ENCODE measurements at regions not wholly inside any gene's neighbourhood (a gene's known extent, or its start where the extent isn't known, plus 50 kb on each side); places are given as distances from the start of the nearest gene placed in this dataset.

DNA sequence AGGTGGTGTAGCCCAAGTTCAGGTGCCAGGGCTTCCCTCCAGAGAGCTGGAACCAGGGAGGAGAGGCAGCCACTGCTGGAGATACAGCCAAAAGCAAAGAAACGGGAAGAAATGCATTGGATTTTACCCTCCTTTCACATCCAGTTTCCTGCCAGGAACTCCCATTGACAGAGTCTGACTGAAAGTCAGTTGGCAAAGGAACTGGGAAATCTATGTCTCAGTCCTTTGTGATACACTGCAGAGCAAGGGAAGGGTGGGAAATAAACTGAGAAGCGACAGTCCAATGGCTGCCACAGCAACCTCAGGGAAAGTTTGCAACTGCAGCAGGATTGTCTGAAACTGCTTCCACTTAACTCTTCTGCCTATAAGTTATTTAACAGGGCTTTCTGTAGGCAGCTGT, 142.6 kb downstream of the SATB1 start:
- intact Hi-C loops (cut with DNase I): no loop called here
- WGBS, 3 donors: 69 to 82% (median 72%) methylated on average over 2 of the region's 2 CpGs
- Histone ChIP-seq H3K4me3 (no peak overlapping the region), H3K9me3 (no peaks in the 10 kb centered on the region), H3K27me3 (no peaks in the 10 kb centered on the region), H3K4me1 (ENCODE audit: insufficient read depth) (no peaks in the 10 kb centered on the region), H3K36me3 (no peaks in the 10 kb centered on the region), H3K27ac (no peak overlapping the region)
- TF ChIP-seq POLR2A (IDR thresholded peaks at IDR 0.05) (no peak), EP300 (IDR thresholded peaks at IDR 0.05) (no peak)
- TF ChIP-seq, protein P1, sequence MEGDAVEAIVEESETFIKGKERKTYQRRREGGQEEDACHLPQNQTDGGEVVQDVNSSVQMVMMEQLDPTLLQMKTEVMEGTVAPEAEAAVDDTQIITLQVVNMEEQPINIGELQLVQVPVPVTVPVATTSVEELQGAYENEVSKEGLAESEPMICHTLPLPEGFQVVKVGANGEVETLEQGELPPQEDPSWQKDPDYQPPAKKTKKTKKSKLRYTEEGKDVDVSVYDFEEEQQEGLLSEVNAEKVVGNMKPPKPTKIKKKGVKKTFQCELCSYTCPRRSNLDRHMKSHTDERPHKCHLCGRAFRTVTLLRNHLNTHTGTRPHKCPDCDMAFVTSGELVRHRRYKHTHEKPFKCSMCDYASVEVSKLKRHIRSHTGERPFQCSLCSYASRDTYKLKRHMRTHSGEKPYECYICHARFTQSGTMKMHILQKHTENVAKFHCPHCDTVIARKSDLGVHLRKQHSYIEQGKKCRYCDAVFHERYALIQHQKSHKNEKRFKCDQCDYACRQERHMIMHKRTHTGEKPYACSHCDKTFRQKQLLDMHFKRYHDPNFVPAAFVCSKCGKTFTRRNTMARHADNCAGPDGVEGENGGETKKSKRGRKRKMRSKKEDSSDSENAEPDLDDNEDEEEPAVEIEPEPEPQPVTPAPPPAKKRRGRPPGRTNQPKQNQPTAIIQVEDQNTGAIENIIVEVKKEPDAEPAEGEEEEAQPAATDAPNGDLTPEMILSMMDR (IDR thresholded peaks at IDR 0.05): no peak
- no peak for DNase-seq

DNA sequence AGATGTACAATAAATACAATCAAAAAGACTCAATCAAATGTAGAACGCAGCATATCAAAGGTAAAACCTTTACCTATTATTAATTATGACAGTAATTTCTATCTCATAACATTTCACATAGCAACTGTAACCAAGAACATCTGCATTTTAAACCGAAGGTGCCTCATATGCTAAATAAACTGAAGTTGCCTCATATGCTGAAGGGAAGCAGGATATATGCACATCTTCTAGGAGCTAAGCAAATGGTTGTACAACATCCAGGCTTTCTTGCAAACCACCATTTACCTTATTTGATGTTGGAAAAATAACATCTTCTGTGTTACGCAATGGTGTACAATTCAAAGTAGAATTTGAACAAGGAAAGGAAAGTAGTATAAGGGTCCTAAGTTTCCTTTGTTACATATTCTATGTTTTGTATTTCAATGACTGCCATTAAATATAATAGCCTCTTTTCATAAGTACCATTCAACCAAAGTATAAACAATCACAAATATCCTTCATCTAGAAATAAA, 145.9 kb downstream of the SATB1 start:
- no peak for DNase-seq
- no peaks in the 10 kb centered on the region for H3K9me3 ChIP-seq
- intact Hi-C loops (cut with DNase I): no loop called here
- H3K27me3 ChIP-seq: no peaks in the 10 kb centered on the region
- TF ChIP-seq POLR2A (IDR thresholded peaks at IDR 0.05) (no peak), EP300 (IDR thresholded peaks at IDR 0.05) (no peak)
- TF ChIP-seq, protein P1 (IDR thresholded peaks at IDR 0.05): no peak
- no peak overlapping the region for H3K27ac ChIP-seq
- no peaks in the 10 kb centered on the region for H3K36me3 ChIP-seq
- H3K4me3 ChIP-seq: no peak overlapping the region
- H3K4me1 ChIP-seq (ENCODE audit: insufficient read depth): no peaks in the 10 kb centered on the region
- 84 to 90% (median 86%) methylated on average over 3 of the region's 3 CpGs for WGBS, 3 donors

DNA sequence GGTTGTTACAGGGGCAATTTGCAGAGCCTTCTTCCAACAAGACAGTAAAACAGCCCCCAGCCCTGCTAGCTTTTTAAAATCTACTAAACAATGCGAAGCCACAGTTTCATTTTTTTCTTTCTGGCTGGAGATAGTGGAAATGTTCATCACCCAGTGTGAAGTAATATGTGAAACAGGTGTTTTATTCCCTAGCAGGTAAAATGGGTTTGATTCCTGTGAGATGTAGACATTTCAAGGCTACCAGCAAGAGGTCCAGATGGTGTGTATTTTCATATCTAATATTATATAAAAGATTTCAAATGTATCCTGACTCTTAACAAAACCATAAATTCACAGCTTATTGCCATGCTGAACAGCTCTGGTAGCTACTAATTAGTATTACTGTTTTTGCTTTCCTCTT, 160.3 kb downstream of the SATB1 start:
- WGBS, 3 donors: 34 to 73% (median 69%) methylated on average over 1 of the region's 1 CpG

DNA sequence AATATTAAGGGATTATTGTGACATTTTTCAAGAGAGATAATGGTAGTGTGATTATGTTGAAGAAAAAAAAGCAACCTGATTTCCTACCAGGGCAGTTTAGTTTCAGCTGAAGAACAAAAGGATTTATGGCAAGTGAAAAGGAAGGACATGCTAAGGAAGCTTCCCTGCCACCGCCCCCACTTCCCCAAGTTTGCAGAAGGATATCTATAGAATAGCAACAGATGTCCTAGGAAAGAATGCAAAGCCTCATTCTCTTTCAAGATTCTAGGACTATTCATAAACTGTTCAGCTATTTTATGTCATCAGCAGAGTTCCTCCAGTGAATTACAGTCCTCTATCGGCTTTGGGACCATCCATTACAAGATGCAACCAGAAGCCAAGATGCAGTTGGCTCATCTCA, 160.8 kb downstream of the SATB1 start:
- no peak for DNase-seq
- 24 to 37% (median 35%) methylated on average over 2 of the region's 2 CpGs for WGBS, 3 donors
- intact Hi-C loops (cut with DNase I): no loop called here
- Histone ChIP-seq H3K4me1 (ENCODE audit: insufficient read depth) (no peaks in the 10 kb centered on the region), H3K27me3 (no peaks in the 10 kb centered on the region), H3K9me3 (no peaks in the 10 kb centered on the region), H3K4me3 (no peak overlapping the region), H3K36me3 (no peaks in the 10 kb centered on the region), H3K27ac (no peak overlapping the region)
- no peak for TF ChIP-seq EP300 (IDR thresholded peaks at IDR 0.05)
- no peak for TF ChIP-seq POLR2A (IDR thresholded peaks at IDR 0.05)
- TF ChIP-seq, protein P1 (IDR thresholded peaks at IDR 0.05): no peak

More for the DNA sequence above, 160.3 kb downstream of the SATB1 start:
- H3K4me3 ChIP-seq: no peak overlapping the region
- no peak for DNase-seq
- TF ChIP-seq EP300 (IDR thresholded peaks at IDR 0.05) (no peak), POLR2A (IDR thresholded peaks at IDR 0.05) (no peak)
- TF ChIP-seq, protein P1 (IDR thresholded peaks at IDR 0.05): no peak
- H3K36me3 ChIP-seq: no peaks in the 10 kb centered on the region
- no peak overlapping the region for H3K27ac ChIP-seq
- no peaks in the 10 kb centered on the region for H3K4me1 ChIP-seq (ENCODE audit: insufficient read depth)
- no peaks in the 10 kb centered on the region for H3K9me3 ChIP-seq
- intact Hi-C loops (cut with DNase I): no loop called here
- no peaks in the 10 kb centered on the region for H3K27me3 ChIP-seq

Measured in ovary (tissue), 7 donors.